Activated CD4-positive, alpha-beta T cell treated with anti-CD3 and anti-CD28 coated beads, Interleukin-10, Interleukin-2, amounts not matched to agents 100 ng/mL and 50 ng/mL, durations not matched to agents 16 hours and 8 hours (primary cell): ENCODE measurements at regions not wholly inside any gene's neighbourhood (a gene's known extent, or its start where the extent isn't known, plus 50 kb on each side); places are given as distances from the start of the nearest gene placed in this dataset.

Experiments
- DNase-seq: peaks from one replicate; pipeline ENCODE4 v3.0.0-alpha.2; 2020

DNA sequence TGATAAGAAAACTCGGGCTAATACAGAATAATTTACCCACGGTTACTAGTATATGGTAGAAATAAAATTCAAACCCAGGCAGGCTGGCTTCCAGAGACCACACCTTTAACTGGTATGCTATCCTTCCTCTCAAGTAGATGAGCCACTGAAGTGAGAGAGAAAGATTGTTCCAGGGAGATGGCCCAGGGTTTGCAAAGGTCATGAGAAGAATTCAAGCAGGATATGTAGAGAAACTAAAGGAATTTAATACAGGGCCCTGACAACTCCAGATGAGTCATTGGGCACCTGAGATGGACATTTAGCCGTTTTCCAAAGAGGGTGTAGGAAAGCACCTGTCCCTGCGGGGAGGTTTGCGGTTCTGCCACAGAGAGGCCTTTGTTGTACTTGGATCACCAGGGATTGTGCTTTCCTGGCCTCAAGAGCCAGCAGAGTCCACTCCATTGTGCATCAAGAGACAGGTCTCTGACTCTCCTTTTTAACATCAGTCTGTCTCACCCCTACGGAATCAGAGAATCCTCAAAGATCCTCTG, 152.7 kb upstream of the BLID start:
- DNase-seq, result no peak

DNA sequence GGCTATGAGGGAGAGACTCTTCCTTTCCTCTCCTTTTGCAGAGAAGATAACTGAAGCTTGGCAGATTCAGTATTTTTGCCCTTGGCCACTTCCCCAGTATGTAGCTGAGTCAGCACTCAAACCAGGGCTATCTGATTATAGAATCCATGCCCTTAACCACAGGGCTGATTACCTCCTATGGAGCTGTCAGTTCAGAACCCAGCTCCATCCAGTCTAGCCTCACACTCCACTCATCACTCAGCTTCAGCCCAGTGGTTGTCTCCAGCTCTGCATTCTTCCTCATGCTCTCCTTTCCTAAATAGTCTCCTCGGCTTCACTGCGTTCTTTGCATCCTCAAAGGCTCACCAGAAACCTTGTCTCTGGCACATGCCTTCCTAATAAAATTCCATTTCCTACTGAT, 151.6 kb upstream of the BLID start:
- DNase-seq, result no peak

DNA sequence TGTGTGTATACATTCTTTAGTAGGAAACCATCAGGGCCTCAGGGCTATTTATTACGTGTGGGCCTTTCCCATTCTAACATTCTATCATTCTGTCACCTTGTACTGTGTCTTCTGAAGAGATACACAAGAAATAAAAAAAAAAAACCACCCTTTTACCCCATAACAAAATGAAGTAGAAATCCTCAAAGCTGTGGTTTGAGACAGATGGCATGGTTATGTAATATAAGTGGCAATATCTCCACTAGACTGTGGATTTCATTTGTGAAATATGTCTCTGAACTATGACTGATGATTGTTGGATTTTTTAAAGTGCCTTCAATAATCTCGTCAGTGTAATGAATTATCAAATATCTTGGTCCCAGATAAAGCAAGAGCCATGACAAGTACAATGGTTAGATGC, 150.0 kb upstream of the BLID start:
- no peak for DNase-seq

DNA sequence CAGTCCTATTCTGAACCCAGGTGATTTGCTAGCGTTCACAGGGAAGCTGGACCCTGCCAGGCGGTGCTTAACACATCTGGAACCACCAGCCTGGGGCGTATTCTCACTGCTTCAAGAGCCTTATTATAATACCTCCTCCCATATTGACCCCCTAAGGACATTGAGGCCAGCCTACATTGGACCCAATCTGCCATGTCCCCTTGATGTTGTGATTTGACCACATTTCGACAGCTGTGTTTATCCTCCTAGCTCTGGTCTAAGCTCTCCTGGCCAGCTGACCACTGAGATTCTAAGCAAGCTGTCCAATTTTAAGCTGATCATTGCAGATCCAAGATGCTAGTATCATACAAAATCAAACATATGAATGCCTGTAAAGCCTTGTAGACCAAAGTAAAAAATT, 148.1 kb upstream of the BLID start:
- DNase-seq, result no peak

DNA sequence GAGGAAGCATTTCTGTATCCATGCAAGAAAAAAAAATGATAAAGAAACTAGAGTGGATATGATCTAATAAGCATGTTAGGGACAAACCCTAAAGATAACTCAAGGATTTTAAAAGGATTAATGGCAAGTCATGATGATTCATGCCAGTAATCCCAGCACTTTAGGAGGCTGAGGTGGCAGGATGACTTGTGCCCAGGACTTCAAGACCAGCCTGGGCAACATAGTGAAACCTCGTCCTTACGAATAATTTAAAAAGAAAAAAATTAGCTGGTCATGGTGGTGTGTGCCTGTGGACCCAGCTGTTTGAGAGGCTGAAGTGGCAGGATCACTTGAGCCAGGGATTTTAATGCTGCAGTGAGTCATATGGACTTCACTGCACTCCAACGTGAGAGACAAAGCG, 145.5 kb upstream of the BLID start:
- no peak for DNase-seq

DNA sequence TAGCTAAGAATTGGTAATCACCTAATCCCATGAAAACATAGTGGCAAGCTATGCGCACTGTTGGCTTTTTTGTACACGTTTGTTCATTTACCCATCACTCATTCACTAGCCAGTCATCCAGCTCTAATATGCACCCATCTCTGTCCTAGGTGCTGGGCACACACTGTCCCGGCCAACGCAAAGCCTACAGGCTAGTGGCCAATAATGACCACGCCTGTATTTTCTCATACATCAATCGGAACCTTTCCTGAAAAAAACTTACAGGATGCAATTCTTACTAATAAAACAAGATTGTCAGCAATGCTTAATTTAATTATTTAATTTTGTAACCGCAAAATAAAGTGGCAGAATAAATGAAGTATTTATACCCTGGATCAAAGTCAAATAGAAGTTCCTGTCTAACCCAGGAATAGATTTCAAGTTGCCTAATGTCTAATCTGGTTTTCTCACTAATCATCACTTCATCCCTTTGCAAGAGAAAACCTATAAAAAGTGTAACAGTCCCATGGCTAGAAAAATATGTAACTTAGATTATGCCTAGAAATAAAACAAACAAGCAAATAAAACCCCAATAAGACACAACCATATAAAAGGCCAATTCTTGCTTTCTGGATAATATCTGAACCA, 143.3 kb upstream of the BLID start:
- DNase-seq, result no peak

DNA sequence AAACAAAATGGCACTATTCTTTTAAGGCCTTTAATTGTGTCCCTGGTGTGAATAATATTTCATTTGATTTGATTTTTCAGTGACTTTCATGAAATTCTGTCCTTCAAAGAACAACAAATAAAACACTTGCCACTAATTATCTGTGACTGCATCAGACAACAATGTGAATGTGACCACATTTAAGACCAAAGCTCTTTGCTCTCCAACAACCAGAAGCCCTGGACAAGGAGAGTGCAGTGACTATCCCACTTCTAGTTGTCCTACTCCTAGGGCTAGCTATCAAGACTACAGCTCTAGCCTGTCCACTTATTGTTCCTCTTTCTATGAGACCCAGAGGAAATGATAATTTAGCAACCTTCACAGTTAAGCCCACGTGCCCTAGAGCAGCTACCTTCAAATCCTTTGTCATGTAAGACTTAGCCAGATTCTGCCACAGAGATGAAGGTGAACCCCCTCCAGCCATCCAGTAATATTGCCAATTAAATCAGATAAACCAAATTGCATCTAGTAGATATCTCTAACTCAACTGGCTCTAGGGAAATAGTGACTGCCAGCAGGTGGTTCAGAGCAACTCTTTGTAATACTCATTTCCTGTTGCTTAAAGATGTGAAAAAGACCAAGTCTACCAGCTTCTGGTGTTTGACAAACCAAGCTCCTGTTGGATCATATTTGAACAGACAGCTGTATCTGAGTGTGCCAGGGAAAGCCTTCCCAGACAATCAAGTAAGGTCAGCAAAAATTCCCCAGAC, 142.6 kb upstream of the BLID start:
- DNase-seq, result no peak

DNA sequence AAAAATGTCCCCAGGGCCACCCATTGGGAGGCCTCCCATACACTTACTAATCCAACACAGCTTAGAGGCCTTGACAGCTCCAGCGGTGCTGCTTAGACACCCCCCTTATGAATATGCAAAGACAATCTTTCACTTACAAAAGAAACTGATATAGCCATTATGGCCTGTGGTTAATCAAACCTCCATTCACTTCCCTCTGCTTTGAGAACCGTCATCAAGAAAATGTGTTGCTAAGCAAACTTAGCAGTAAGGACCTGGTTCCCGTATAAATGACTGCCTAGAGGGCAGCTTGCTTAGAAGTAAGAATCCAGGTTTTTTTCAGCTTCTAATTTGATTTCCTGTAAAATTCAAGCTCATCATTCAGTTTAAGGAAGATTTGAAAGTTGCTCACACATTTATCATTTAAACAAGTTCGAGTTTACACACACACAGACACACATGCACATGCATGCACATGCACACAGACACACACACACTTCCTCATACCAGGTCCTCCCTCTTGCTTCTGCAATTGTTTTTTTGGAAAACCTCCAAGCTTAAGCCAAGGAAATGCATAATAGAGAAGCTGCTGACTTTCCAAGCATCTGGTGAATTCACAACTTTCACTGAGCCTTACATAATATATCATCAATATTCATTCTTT, 137.7 kb upstream of the BLID start:
- DNase-seq, result no peak

DNA sequence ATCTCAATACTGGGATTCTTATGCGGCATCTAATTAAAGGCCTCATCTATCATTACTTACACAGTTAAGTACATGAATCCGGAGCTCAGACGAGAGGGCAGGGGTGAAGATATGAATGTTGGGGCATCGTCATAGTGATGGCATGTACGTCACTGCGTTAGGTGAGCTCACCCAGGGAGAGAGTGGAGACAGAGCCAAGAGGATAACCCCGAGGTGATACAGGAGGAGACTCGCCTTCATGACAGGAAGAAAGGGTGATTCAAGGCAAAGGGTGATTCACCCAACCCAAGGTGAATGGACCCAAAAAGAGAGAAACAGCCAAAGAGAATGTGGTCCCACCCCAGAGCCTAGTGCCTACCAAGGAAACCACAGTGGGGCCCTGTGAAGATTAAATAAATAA, 132.9 kb upstream of the BLID start:
- DNase-seq, result no peak

DNA sequence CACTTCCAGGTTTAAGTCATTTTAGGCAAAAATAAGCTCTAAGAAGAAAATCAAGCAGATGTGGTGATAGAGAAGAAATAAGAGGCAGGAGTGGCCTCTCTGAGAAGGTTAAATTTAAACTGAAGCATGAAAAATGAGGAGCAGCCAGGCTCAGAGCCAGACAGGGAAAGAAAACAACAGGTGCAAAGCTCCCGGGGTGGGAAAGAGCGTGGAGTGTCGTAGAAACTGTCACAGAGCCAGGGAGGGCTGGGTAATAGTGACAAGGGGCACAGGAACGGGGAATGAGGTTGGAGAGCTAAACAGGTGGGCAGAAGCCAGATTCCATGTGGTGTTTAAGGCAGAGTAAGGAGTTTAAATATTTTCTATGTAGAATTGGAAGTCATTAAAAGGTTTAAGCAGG, 132.1 kb upstream of the BLID start:
- no peak for DNase-seq

DNA sequence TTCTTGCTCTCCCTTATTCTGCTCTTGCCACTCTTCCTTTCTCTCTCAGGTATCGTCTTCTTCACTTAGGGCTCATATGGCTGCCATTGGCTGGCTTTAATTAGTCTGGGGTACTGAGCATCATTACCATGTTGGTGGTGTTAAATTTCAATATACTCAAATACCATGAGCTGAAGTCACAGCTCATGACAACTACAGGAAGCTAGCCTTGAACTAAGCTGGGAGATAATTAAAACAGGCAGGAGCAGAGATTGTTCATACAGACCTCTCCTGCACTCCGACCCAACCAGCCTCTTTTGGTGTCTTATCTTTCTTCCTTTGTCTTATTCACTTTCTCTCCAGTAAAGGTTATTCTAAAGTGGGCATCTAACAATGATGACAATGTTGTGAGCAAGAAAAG, 130.9 kb upstream of the BLID start:
- no peak for DNase-seq

DNA sequence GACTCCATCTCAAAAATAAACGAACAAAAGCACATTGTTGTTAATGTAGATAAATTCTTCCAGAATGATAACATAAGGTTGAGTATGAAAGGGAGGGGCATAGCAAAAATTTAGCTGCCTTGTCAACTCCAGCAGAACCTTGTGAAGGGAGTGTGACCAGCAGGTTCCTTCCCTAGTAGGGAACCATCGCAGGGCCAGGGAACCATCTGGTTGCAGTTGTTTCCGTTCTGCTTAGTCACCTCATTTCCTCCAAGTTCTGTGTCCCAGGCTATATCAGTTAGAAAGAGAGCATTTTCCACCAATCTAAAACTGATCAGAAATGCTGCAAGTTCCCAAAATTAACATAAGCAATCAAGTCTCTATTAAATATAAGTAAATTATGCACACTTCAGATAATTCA, 126.7 kb upstream of the BLID start:
- DNase-seq, result no peak

DNA sequence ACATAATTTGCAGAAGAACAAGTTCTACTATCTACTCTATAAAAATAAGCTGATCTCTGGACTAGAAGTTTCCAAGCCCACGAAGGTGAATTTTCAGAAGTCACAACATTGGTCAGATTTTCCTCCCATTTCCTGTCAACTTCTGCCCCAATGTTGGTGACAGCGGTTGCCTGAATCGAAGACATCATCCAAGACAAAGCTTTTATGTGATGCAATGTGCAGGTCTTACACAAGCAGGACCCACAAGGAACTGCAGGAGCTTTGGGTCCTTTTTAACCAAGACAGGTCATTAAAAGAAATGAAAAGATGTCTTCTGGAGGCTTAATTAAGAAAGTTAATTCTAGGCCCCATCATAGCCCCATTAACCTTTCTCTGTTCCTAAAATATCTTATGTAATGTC, 125.6 kb upstream of the BLID start:
- no peak for DNase-seq

DNA sequence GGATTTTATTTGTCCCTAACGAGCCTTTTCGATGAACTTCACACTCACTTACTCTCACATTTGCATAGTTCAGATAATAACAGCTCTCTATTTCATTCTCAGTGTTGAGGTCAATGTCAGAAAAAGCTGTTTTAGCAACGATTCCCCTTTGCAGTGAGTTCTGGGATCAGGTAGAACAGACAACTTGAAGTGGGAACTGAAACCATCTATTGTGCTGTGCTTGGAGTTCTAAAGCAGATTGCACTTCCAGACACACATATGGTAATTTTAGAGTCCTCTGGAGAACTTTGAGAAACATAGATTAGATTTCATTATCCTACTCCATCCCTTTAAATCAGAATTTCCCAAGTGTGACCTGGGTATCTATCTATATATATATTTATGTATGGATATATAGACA, 124.6 kb upstream of the BLID start:
- no peak for DNase-seq

DNA sequence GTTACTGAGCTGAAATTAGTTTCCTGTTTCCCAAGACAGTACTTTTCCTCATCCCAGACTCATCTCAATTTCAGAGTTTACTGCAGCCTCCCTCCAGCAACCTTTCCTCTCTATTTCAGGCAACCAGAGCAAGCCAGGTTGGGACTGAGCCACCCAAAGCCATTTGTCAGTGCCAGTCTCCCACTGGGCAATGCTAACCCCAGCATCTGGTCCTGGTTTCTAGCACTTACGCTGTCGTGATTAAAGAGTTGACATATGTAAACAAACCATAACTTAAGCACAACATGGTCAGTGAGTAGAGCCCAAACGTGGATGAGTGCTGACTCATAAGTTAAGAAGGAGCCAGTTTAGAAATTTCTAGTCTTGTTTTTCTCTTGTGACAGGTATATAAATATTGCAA, 119.6 kb upstream of the BLID start:
- DNase-seq, result no peak

DNA sequence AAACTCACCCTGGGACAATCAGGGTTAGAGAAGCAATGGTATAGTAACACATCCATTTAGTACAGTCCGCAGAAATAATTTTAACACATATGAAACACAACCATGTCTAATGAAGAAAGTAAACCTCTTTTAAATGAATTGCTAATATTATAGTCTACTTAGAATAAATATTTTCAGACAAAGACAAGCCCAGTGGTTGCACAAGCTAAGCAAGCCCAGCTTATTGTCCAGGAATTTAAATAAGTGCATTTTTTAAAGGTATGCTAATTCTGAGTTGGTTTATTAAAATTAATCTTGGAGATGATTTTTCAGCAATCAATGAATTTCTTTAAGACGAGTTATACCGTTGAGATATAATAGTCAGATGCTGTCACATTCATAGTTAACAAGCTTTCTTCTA, 118.8 kb upstream of the BLID start:
- no peak for DNase-seq

DNA sequence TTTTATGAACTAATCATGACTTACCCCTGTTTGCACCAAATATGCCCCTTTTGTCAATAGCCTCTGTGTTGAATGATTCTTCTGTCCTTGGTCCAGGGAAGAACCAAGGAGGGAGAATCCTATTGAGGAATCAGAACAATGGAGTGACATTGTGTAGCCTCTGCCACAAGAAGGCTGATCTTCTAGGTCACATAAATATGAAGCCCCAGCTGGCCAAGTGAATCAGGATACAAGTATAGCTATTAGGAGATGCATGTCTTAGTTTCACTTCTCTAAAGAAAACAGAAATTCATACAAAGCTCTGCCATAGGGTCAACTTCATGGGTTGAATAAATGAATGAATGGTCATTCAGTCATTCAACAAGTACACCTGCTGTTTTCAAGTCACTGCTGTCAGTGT, 118.2 kb upstream of the BLID start:
- no peak for DNase-seq

DNA sequence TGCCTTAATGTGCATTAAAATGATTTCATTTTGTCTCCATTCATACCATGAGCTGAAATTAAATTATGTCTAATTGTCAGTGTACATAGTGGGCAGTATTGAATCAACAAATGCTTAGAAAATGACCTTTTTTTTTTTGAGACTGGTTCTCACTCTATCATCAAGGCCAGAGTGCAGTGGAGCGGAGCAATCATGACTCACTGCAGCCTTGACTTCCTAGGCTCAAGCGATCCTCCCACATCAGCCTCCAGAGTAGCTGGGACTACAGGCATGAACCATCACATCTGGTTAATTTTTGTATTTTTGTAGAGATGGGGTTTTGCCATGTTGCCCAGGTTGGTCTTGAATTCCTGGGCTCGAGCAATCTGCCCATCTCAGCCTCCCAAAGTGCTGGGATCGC, 117.0 kb upstream of the BLID start:
- no peak for DNase-seq

DNA sequence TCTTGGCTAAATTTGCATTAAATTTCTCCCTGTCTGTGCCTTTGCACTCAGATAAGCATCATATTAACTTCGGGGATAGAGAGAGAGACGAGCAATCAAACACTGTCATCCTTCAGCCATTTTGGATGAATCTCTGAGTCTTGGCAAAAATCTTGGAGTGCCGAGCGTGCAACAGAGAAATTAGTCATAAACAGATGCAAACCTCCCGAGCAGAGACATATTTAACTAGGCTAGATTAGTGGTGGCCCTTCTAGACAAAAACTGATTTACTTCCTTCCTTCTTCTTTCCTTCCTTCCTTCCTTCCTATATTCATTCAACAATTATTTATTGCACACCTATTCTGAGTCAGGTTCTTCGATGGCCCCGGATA, 114.4 kb upstream of the BLID start:
- no peak for DNase-seq

DNA sequence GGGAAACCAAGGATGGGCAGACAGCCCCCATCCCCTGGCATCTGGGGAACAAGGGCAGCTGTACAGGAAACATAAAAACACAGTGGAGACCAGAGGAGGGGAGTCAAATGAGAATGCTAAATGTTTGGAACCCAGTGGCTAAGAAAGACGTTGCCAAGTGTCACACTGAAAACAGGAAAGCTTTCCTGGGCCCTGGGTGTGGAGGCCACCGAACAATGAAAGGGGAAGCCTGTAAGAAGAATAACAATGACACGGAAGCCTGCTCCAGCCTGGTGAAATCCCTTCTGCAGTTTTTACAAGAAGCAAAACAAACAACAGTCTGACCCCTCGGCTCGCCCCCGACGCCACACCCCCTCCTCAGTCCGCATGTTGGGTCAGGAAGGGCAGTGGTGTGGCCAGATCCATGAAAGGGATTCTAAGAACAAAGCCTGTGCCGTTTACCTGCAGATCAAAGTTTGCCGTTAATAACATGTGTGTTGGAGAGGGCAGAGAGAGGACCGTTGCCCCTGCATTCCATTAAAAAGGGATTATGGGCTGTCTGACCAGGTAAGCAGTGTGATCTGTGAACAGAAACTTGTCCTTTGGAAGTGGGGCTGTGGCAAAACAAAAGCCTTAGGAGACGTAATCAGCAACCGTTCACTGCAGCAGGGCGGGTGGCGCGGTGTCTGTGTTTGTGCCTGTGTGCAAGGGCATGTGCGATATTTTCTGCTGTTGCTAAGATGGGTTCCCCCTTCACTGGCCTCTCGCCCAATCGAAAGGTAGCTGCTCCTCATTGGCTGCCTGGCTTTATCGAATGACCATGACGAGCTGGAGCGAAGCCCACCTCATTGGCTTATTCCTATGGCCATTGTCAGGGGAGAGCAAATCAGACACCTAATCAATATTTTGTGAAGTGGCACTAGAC, 113.7 kb upstream of the BLID start:
- no peak for DNase-seq

DNA sequence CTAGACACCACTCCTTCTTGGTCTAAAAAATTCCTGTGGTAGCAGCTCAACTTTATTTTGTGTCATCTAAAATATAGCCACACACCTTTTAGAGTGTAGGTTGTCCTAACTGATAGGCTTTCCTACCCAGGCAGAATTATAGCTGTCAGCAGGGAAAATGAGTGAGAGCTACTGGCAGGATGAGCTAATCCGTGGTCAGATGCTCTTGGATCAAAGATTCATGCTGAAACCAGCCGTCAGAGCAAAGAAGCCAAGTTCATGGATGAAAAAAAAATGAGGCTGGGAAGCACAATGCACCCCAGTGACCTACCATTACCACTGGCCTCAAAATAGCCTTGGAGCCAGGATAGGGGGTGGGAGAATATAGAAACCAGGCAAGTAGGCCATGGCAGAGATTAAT, 113.1 kb upstream of the BLID start:
- DNase-seq, result no peak

DNA sequence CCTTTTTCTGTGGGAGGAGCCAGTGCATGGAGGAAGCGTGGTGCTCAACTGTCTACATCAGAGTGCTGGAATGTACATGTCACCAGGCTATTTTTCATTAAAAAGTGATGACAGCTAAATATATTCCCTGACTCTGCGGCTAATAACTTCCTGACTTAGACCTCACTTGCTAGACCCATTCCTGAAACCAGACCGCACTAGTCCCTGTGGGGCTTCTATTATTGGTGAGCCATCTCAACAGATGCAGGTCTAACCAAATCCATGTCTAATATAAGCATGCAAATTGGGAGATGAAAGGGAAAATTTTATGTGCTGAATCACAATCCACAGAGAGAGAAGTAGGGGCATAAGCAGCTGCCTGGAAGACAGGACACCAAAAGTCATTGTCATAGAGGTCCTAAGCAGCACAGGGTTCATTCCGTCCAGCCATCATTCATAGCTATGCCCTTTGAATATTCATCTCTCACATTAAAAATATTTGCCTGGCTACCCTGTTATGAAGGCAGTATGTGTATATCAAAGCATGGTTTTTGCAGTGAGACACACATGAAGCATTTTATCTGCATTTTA, 110.9 kb upstream of the BLID start:
- DNase-seq, result no peak

DNA sequence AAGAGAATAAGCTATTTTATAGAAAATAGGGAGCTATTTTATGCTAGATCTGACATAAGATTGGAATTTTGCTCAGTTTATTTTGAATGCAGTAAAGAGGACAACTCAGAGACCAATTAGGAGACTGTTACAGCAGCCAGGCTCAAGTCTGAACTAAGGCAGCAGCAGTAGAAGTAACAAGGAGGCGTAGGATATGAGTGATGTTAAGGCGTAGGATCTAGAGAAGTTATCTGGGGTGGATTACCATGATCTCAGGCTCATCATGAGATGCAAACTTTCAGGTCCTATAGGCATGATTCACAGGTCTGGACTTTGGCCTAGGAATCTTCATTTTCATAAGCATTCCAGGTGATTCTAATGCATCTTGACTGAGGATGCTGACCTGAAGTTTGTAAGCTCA, 108.9 kb upstream of the BLID start:
- no peak for DNase-seq
